Karpas-422 (cell line): ENCODE measurements at regions not wholly inside any gene's neighbourhood (a gene's known extent, or its start where the extent isn't known, plus 50 kb on each side); places are given as distances from the start of the nearest gene placed in this dataset.

Experiments used
- DNase-seq: peaks from one replicate; pipeline ENCODE4 v3.0.0-alpha.2; 2015
- H2AFZ ChIP-seq: fragments of 200-600 bp; sonication (generic); 2 replicates; pipeline ENCODE4 v1.6.1; 2014; ENCODE audit warnings: antibody characterized with exemption, low read length, mixed read lengths
- H3K27ac ChIP-seq: fragments of 200-600 bp; sonication (generic); 2 replicates; pipeline ENCODE4 v1.5.1; 2014; ENCODE audit warnings: mild to moderate bottlenecking, low read length, moderate library complexity
- H3K27me3 ChIP-seq: fragments of 200-600 bp; sonication (generic); 2 replicates; pipeline ENCODE4 v1.6.1; 2014; ENCODE audit warnings: low read length, mixed read lengths
- H3K36me3 ChIP-seq: fragments of 200-600 bp; sonication (generic); 2 replicates; pipeline ENCODE4 v1.6.1; 2014; ENCODE audit warnings: low read length, mixed read lengths; ENCODE audit not compliant: insufficient read depth
- H3K4me1 ChIP-seq: fragments of 200-600 bp; sonication (generic); 2 replicates; pipeline ENCODE4 v1.6.1; 2014; ENCODE audit warnings: mild to moderate bottlenecking, low read length, mixed read lengths
- H3K4me2 ChIP-seq: fragments of 200-600 bp; sonication (generic); 2 replicates; pipeline ENCODE4 v1.6.1; 2014; ENCODE audit warnings: low read length, low read depth, mild to moderate bottlenecking; ENCODE audit not compliant: poor library complexity, severe bottlenecking
- H3K4me3 ChIP-seq: fragments of 200-600 bp; sonication (generic); 2 replicates; pipeline ENCODE4 v1.5.1; 2014; ENCODE audit warnings: mild to moderate bottlenecking, antibody characterized with exemption, low read length, mixed read lengths
- H3K79me2 ChIP-seq: fragments of 200-600 bp; sonication (generic); 2 replicates; pipeline ENCODE4 v1.6.1; 2014; ENCODE audit warnings: mild to moderate bottlenecking, low read length, mixed read lengths
- H3K9ac ChIP-seq: fragments of 200-600 bp; sonication (generic); 2 replicates; pipeline ENCODE4 v1.6.0; 2014; ENCODE audit warnings: low read length
- H3K9me2 ChIP-seq: fragments of 200-600 bp; sonication (generic), shearing (Covaris generic); replicated peaks from 2 replicates; pipeline ENCODE4 v1.6.0; 2014; ENCODE audit warnings: mild to moderate bottlenecking, low read length, moderate library complexity; ENCODE audit not compliant: insufficient read depth
- H3K9me3 ChIP-seq: fragments of 300-700, 200-600 bp; sonication (generic); 2 replicates; pipeline ENCODE4 v1.6.1; 2014; ENCODE audit warnings: low read length, mixed read lengths
- H4K20me1 ChIP-seq: fragments of 200-600 bp; sonication (generic); 2 replicates; pipeline ENCODE4 v1.6.1; 2014; ENCODE audit warnings: mild to moderate bottlenecking, antibody characterized with exemption, low read length, low read depth; ENCODE audit not compliant: insufficient read depth

DNA sequence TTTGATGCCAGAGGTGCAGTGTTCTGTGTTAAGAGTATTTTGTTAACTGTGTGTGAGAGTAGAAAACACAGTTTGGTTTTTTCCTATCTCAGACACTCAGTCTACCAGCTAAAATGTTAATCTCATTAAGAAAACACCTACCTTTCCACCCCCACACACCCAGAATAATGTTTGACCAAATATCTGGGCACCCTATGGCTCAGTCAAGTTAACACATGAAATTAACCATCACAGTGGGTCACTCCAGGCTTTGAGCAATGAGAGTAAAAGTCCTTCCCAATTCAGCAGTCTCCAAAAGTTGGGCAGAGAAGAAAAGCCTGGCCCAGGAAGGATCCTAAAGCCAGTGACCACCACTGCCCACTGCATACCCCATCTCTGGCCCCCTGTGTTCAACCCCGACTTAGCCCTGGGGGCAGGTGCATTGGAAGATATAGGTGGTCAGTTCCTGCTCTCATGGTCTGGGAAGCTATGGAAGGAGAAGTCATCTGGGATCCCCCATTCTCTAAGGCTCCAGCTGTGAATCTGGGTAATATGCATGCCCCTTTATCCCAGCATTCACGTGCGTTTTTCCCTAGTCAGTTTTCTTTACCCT is 50.2 kb upstream of the CSF3R start:
- no peak for DNase-seq
- no peak overlapping the region for H3K27ac ChIP-seq
- H3K4me2 ChIP-seq: no peak overlapping the region
- no peak overlapping the region for H2AFZ ChIP-seq
- no peaks in the 10 kb centered on the region for H3K9me2 ChIP-seq
- no peaks in the 10 kb centered on the region for H3K27me3 ChIP-seq
- no peaks in the 10 kb centered on the region for H3K9me3 ChIP-seq
- no peaks in the 10 kb centered on the region for H3K36me3 ChIP-seq
- no peaks in the 10 kb centered on the region for H4K20me1 ChIP-seq
- H3K4me3 ChIP-seq: no peak overlapping the region
- no peaks in the 10 kb centered on the region for H3K4me1 ChIP-seq
- no peak overlapping the region for H3K9ac ChIP-seq
- H3K79me2 ChIP-seq: no peaks in the 10 kb centered on the region
